ENCODE measurements at regions not wholly inside any gene's neighbourhood (a gene's known extent, or its start where the extent isn't known, plus 50 kb on each side); places are given as distances from the start of the nearest gene placed in this dataset.

GRCh38 chr13:22086597-22087330 is 415.9 kb downstream of the FGF9 start:
- Histone ChIP-seq H3K36me3 (no peaks in the 10 kb centered on the region), H3K27me3 (replicated peaks) (no peaks in the 10 kb centered on the region), H3K9me3 (replicated peaks) (no peaks in the 10 kb centered on the region; the same call in 1 of the 2 replicates), H3K4me3 (no peak overlapping the region), H3K27ac (no peak overlapping the region), H3K4me1 (replicated peaks) (peaks cover 19% of the 10 kb centered on the region)
- DNase-seq (ENCODE audit: low read depth in 1 of 2, low spot score in 2 of 2): no peak

GRCh38 chr13:22090106-22090505 is 419.2 kb downstream of the FGF9 start:
- peak overlapping the region; percentile 97; the same call in 1 of the 2 replicates for H3K27ac ChIP-seq

GRCh38 chr13:22091222-22091970 is 420.5 kb downstream of the FGF9 start:
- Histone ChIP-seq H3K4me3 (no peak overlapping the region), H3K27ac (peak overlapping the region; percentile 97), H3K36me3 (no peaks in the 10 kb centered on the region), H3K4me1 (replicated peaks) (peaks cover 40% of the 10 kb centered on the region), H3K27me3 (replicated peaks) (no peaks in the 10 kb centered on the region), H3K9me3 (replicated peaks) (no peaks in the 10 kb centered on the region; the same call in 1 of the 2 replicates)
- peak; percentile 51 to 76 for DNase-seq (ENCODE audit: low read depth in 1 of 2, low spot score in 2 of 2)

More at GRCh38 chr13:22090106-22090505, 419.2 kb downstream of the FGF9 start:
- no peaks in the 10 kb centered on the region; the same call in 1 of the 2 replicates for H3K9me3 ChIP-seq (replicated peaks)
- DNase-seq (ENCODE audit: low read depth in 1 of 2, low spot score in 2 of 2): no peak
- H3K36me3 ChIP-seq: no peaks in the 10 kb centered on the region
- no peak overlapping the region for H3K4me3 ChIP-seq
- H3K4me1 ChIP-seq (replicated peaks): peaks cover 40% of the 10 kb centered on the region
- H3K27me3 ChIP-seq (replicated peaks): no peaks in the 10 kb centered on the region

GRCh38 chr13:22091971-22092300 is 421.1 kb downstream of the FGF9 start:
- peak; percentile 56 to 85 for DNase-seq (ENCODE audit: low read depth in 1 of 2, low spot score in 2 of 2)
- no peaks in the 10 kb centered on the region for H3K36me3 ChIP-seq
- H3K4me1 ChIP-seq (replicated peaks): peaks cover 40% of the 10 kb centered on the region
- no peaks in the 10 kb centered on the region; the same call in 1 of the 2 replicates for H3K9me3 ChIP-seq (replicated peaks)
- H3K27ac ChIP-seq: peak overlapping the region; percentile 97
- no peak overlapping the region for H3K4me3 ChIP-seq
- no peaks in the 10 kb centered on the region for H3K27me3 ChIP-seq (replicated peaks)

- Histone ChIP-seq H3K36me3 (no peaks in the 10 kb centered on the region), H3K4me1 (replicated peaks) (peaks cover 40% of the 10 kb centered on the region), H3K4me3 (no peak overlapping the region), H3K27ac (peak overlapping the region; percentile 97), H3K27me3 (replicated peaks) (no peaks in the 10 kb centered on the region), H3K9me3 (replicated peaks) (no peaks in the 10 kb centered on the region; the same call in 1 of the 2 replicates)
- peak in 1 of 2 experiments; percentile 58 for DNase-seq (ENCODE audit: low read depth in 1 of 2, low spot score in 2 of 2)
These were observed 422.1 kb downstream of the FGF9 start for GRCh38 chr13:22092791-22093560.

GRCh38 chr13:22095794-22096193 is 424.9 kb downstream of the FGF9 start:
- H3K36me3 ChIP-seq: no peaks in the 10 kb centered on the region
- no peak for DNase-seq (ENCODE audit: low read depth in 1 of 2, low spot score in 2 of 2)
- no peaks in the 10 kb centered on the region; the same call in 1 of the 2 replicates for H3K9me3 ChIP-seq (replicated peaks)
- H3K27ac ChIP-seq: no peak overlapping the region
- H3K27me3 ChIP-seq (replicated peaks): no peaks in the 10 kb centered on the region
- peaks cover 31% of the 10 kb centered on the region for H3K4me1 ChIP-seq (replicated peaks)
- no peak overlapping the region for H3K4me3 ChIP-seq

GRCh38 chr13:22099585-22099984 is 428.7 kb downstream of the FGF9 start:
- Histone ChIP-seq H3K27ac (no peak overlapping the region), H3K4me3 (no peak overlapping the region), H3K4me1 (replicated peaks) (no peaks in the 10 kb centered on the region), H3K36me3 (no peaks in the 10 kb centered on the region), H3K27me3 (replicated peaks) (no peaks in the 10 kb centered on the region), H3K9me3 (replicated peaks) (no peaks in the 10 kb centered on the region; the same call in 1 of the 2 replicates)
- DNase-seq (ENCODE audit: low read depth in 1 of 2, low spot score in 2 of 2): no peak

GRCh38 chr13:22102271-22102670 is 431.4 kb downstream of the FGF9 start:
- H3K27me3 ChIP-seq (replicated peaks): no peaks in the 10 kb centered on the region
- no peak for DNase-seq (ENCODE audit: low read depth in 1 of 2, low spot score in 2 of 2)
- peaks cover 1% of the 10 kb centered on the region for H3K4me1 ChIP-seq (replicated peaks)
- H3K9me3 ChIP-seq (replicated peaks): no peaks in the 10 kb centered on the region
- no peaks in the 10 kb centered on the region for H3K36me3 ChIP-seq
- no peak overlapping the region for H3K4me3 ChIP-seq
- no peak overlapping the region for H3K27ac ChIP-seq

- Histone ChIP-seq H3K9me3 (replicated peaks) (no peaks in the 10 kb centered on the region), H3K27ac (no peak overlapping the region), H3K27me3 (replicated peaks) (no peaks in the 10 kb centered on the region), H3K36me3 (no peaks in the 10 kb centered on the region), H3K4me3 (no peak overlapping the region), H3K4me1 (replicated peaks) (peaks cover 12% of the 10 kb centered on the region)
- no peak for DNase-seq (ENCODE audit: low read depth in 1 of 2, low spot score in 2 of 2)
These were observed 432.5 kb downstream of the FGF9 start for GRCh38 chr13:22103046-22104027.

GRCh38 chr13:22106058-22106457 is 435.2 kb downstream of the FGF9 start:
- H3K36me3 ChIP-seq: no peaks in the 10 kb centered on the region
- H3K27me3 ChIP-seq (replicated peaks): no peaks in the 10 kb centered on the region
- DNase-seq (ENCODE audit: low read depth in 1 of 2, low spot score in 2 of 2): no peak
- H3K4me1 ChIP-seq (replicated peaks): peaks cover 14% of the 10 kb centered on the region
- no peaks in the 10 kb centered on the region for H3K9me3 ChIP-seq (replicated peaks)
- H3K4me3 ChIP-seq: no peak overlapping the region
- no peak overlapping the region for H3K27ac ChIP-seq

GRCh38 chr13:22107549-22107948 is 436.7 kb downstream of the FGF9 start:
- H3K9me3 ChIP-seq (replicated peaks): no peaks in the 10 kb centered on the region
- no peaks in the 10 kb centered on the region for H3K27me3 ChIP-seq (replicated peaks)
- H3K4me3 ChIP-seq: no peak overlapping the region
- H3K27ac ChIP-seq: no peak overlapping the region
- H3K36me3 ChIP-seq: no peaks in the 10 kb centered on the region
- peaks cover 14% of the 10 kb centered on the region for H3K4me1 ChIP-seq (replicated peaks)
- DNase-seq (ENCODE audit: low read depth in 1 of 2, low spot score in 2 of 2): peak in 1 of 2 experiments; percentile 3

GRCh38 chr13:22108283-22108942 is 437.5 kb downstream of the FGF9 start:
- H3K4me3 ChIP-seq: no peak overlapping the region
- H3K9me3 ChIP-seq (replicated peaks): no peaks in the 10 kb centered on the region
- no peak overlapping the region for H3K27ac ChIP-seq
- H3K4me1 ChIP-seq (replicated peaks): peaks cover 14% of the 10 kb centered on the region
- peak in 1 of 2 experiments; percentile 14 for DNase-seq (ENCODE audit: low read depth in 1 of 2, low spot score in 2 of 2)
- H3K36me3 ChIP-seq: no peaks in the 10 kb centered on the region
- H3K27me3 ChIP-seq (replicated peaks): no peaks in the 10 kb centered on the region
